ENCODE measurements at regions not wholly inside any gene's neighbourhood (a gene's known extent, or its start where the extent isn't known, plus 50 kb on each side); places are given as distances from the start of the nearest gene placed in this dataset.
"Not testable (repeated sequence)": the region's sequence is repeated elsewhere in the genome, so short reads cannot be mapped to it uniquely, and the experiment has no call there.

GRCh38 chr17:43345515-43345914, 53.3 kb upstream of the ARL4D start:
- DNase-seq (ENCODE audit: low read depth) = not testable (repeated sequence)

GRCh38 chr17:43344685-43345084, 54.1 kb upstream of the ARL4D start:
- no peak for DNase-seq (ENCODE audit: low read depth)

- DNase-seq (ENCODE audit: low read depth) = no peak
Measured at GRCh38 chr17:43342589-43342890, 56.3 kb upstream of the ARL4D start.

- no peak for DNase-seq (ENCODE audit: low read depth)
Measured at GRCh38 chr17:43341715-43342588, 56.8 kb upstream of the ARL4D start.

GRCh38 chr17:43338886-43339516, 59.8 kb upstream of the ARL4D start:
- DNase-seq (ENCODE audit: low read depth) = peak; percentile 55

GRCh38 chr17:43337684-43338428, 60.9 kb upstream of the ARL4D start:
- no peak for DNase-seq (ENCODE audit: low read depth)

- no peak for DNase-seq (ENCODE audit: low read depth)
Measured at GRCh38 chr17:43334738-43335402, 63.9 kb upstream of the ARL4D start.

GRCh38 chr17:43333433-43333943, 65.3 kb upstream of the ARL4D start:
- DNase-seq (ENCODE audit: low read depth) = no peak

- DNase-seq (ENCODE audit: low read depth) = no peak
Measured at GRCh38 chr17:43332230-43332629, 66.6 kb upstream of the ARL4D start.

GRCh38 chr17:43330876-43331639, 67.7 kb upstream of the ARL4D start:
- no peak for DNase-seq (ENCODE audit: low read depth)

- no peak for DNase-seq (ENCODE audit: low read depth)
Measured at GRCh38 chr17:43329183-43329582, 69.6 kb upstream of the ARL4D start.

- no peak for DNase-seq (ENCODE audit: low read depth)
Measured at GRCh38 chr17:43328650-43329049, 70.1 kb upstream of the ARL4D start.

GRCh38 chr17:43327834-43328420, 70.9 kb upstream of the ARL4D start:
- no peak for DNase-seq (ENCODE audit: low read depth)

GRCh38 chr17:43327421-43327820, 71.4 kb upstream of the ARL4D start:
- no peak for DNase-seq (ENCODE audit: low read depth)

- no peak for DNase-seq (ENCODE audit: low read depth)
Measured at GRCh38 chr17:43326490-43327275, 72.1 kb upstream of the ARL4D start.

GRCh38 chr17:43324205-43324893, 74.4 kb upstream of the ARL4D start:
- no peak for DNase-seq (ENCODE audit: low read depth)

- no peak for DNase-seq (ENCODE audit: low read depth)
Measured at GRCh38 chr17:43319293-43320124, 79.3 kb upstream of the ARL4D start.

- DNase-seq (ENCODE audit: low read depth) = no peak
Measured at GRCh38 chr17:43316522-43317142, 82.2 kb upstream of the ARL4D start.
